ENCODE measurements at regions not wholly inside any gene's neighbourhood (a gene's known extent, or its start where the extent isn't known, plus 50 kb on each side); places are given as distances from the start of the nearest gene placed in this dataset.

DNA sequence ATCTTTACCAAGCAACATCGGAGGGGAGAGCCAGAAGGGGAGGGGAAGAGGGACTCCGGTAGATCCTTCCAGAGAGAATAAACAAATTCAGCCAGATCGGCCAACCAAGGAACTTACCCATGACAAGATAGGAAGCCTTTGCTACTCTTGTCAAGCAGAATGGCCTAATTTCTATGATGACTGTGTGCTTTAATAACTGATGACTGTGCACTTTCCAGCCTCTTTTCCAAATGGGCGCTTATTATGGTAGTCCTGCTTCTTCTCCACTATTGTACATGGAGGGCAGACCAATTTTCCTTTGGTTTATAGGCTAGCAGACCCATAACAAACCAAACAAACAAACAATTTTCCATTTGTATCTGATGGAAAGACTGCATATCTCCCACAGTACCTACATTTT lies 163.8 kb upstream of the RFX3 start:
- H3K9ac ChIP-seq, result no peak overlapping the region
- H3K27ac ChIP-seq, result no peak overlapping the region
- no peaks in the 10 kb centered on the region for H3K79me2 ChIP-seq
- no peaks in the 10 kb centered on the region for H3K27me3 ChIP-seq (ENCODE audit: control insufficient read depth, insufficient read depth, low read length)
- no peaks in the 10 kb centered on the region for H3K36me3 ChIP-seq (ENCODE audit: control insufficient read depth, insufficient read depth, low read length)
- H3K4me1 ChIP-seq, result no peaks in the 10 kb centered on the region
- H3K4me2 ChIP-seq (ENCODE audit: low read length), result no peak overlapping the region
- no peak overlapping the region for H3K4me3 ChIP-seq (ENCODE audit: low read depth, low read length)
- no peaks in the 10 kb centered on the region for H3K9me3 ChIP-seq (ENCODE audit: control insufficient read depth, low read length)
- H2AFZ ChIP-seq, result no peak overlapping the region
- TF ChIP-seq CTCF (IDR thresholded peaks at IDR 0.05), result no peak

DNA sequence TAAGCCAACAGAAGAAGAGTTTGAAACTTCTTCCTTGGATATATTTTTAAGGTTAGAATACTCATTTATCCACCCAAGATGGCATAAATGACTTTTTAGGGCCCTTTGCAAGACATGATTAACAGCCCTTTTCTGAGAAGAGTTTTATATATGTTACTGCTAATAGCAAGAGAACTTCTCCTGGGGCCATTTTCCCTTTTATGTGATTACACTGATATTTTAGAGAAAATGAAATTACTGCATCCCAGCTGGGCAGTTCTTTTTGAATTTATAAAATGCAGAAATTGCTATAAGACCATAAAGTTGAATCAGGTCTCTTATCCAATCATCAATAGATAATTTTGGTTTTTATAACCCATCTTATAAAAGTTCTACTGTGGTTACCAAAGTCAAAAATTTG lies 161.3 kb upstream of the RFX3 start:
- no peak overlapping the region for H3K4me3 ChIP-seq (ENCODE audit: low read depth, low read length)
- H3K4me1 ChIP-seq, result no peaks in the 10 kb centered on the region
- H3K4me2 ChIP-seq (ENCODE audit: low read length), result no peak overlapping the region
- no peak overlapping the region for H3K27ac ChIP-seq
- no peaks in the 10 kb centered on the region for H3K27me3 ChIP-seq (ENCODE audit: control insufficient read depth, insufficient read depth, low read length)
- no peak for TF ChIP-seq CTCF (IDR thresholded peaks at IDR 0.05)
- no peaks in the 10 kb centered on the region for H3K79me2 ChIP-seq
- no peak overlapping the region for H3K9ac ChIP-seq
- no peak overlapping the region for H2AFZ ChIP-seq
- no peaks in the 10 kb centered on the region for H3K9me3 ChIP-seq (ENCODE audit: control insufficient read depth, low read length)
- no peaks in the 10 kb centered on the region for H3K36me3 ChIP-seq (ENCODE audit: control insufficient read depth, insufficient read depth, low read length)

- Histone ChIP-seq H2AFZ (no peak overlapping the region), H3K4me2 (ENCODE audit: low read length) (no peak overlapping the region), H3K4me3 (ENCODE audit: low read depth, low read length) (no peak overlapping the region), H3K9ac (no peak overlapping the region), H3K27me3 (ENCODE audit: control insufficient read depth, insufficient read depth, low read length) (no peaks in the 10 kb centered on the region), H3K36me3 (ENCODE audit: control insufficient read depth, insufficient read depth, low read length) (no peaks in the 10 kb centered on the region), H3K79me2 (no peaks in the 10 kb centered on the region), H3K27ac (no peak overlapping the region), H3K4me1 (no peaks in the 10 kb centered on the region), H3K9me3 (ENCODE audit: control insufficient read depth, low read length) (no peaks in the 10 kb centered on the region)
- TF ChIP-seq CTCF (IDR thresholded peaks at IDR 0.05), result no peak
Observed at GRCh38 chr9:3682186-3682585, 156.4 kb upstream of the RFX3 start.

GRCh38 chr9:3677541-3677940 lies 151.7 kb upstream of the RFX3 start:
- H3K4me2 ChIP-seq (ENCODE audit: low read length), result no peak overlapping the region
- no peaks in the 10 kb centered on the region for H3K9me3 ChIP-seq (ENCODE audit: control insufficient read depth, low read length)
- H3K4me1 ChIP-seq, result no peaks in the 10 kb centered on the region
- no peaks in the 10 kb centered on the region for H3K79me2 ChIP-seq
- TF ChIP-seq CTCF (IDR thresholded peaks at IDR 0.05), result no peak
- no peak overlapping the region for H3K9ac ChIP-seq
- H3K36me3 ChIP-seq (ENCODE audit: control insufficient read depth, insufficient read depth, low read length), result no peaks in the 10 kb centered on the region
- no peaks in the 10 kb centered on the region for H3K27me3 ChIP-seq (ENCODE audit: control insufficient read depth, insufficient read depth, low read length)
- H2AFZ ChIP-seq, result no peak overlapping the region
- H3K27ac ChIP-seq, result no peak overlapping the region
- H3K4me3 ChIP-seq (ENCODE audit: low read depth, low read length), result no peak overlapping the region

DNA sequence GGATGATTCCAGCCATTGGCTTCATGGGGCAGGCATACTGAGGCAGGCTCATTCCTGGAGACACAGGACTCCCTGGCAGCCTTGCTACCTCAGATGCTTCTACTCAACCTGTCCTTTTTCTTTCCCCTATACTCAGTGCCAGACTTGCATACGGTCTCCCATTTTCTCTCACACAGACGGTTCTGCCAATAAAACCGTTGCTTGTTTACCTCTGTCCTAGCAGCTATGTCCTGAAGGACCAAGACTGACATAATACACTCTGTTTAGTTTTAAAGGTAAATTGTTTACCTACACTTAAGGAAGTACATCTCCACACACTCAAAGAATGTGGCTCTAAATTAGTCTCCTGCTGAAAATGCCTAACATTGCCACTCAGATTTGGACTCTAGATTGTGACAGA lies 151.0 kb upstream of the RFX3 start:
- no peak overlapping the region for H3K9ac ChIP-seq
- H3K9me3 ChIP-seq (ENCODE audit: control insufficient read depth, low read length), result no peaks in the 10 kb centered on the region
- H3K4me3 ChIP-seq (ENCODE audit: low read depth, low read length), result no peak overlapping the region
- H3K27me3 ChIP-seq (ENCODE audit: control insufficient read depth, insufficient read depth, low read length), result no peaks in the 10 kb centered on the region
- H3K79me2 ChIP-seq, result no peaks in the 10 kb centered on the region
- no peak overlapping the region for H3K27ac ChIP-seq
- H2AFZ ChIP-seq, result no peak overlapping the region
- H3K4me1 ChIP-seq, result no peaks in the 10 kb centered on the region
- TF ChIP-seq CTCF (IDR thresholded peaks at IDR 0.05), result no peak
- no peaks in the 10 kb centered on the region for H3K36me3 ChIP-seq (ENCODE audit: control insufficient read depth, insufficient read depth, low read length)
- H3K4me2 ChIP-seq (ENCODE audit: low read length), result no peak overlapping the region

Data from parathyroid adenoma (tissue), 2 donors.